ENCODE measurements at regions not wholly inside any gene's neighbourhood (a gene's known extent, or its start where the extent isn't known, plus 50 kb on each side); places are given as distances from the start of the nearest gene placed in this dataset.

DNA sequence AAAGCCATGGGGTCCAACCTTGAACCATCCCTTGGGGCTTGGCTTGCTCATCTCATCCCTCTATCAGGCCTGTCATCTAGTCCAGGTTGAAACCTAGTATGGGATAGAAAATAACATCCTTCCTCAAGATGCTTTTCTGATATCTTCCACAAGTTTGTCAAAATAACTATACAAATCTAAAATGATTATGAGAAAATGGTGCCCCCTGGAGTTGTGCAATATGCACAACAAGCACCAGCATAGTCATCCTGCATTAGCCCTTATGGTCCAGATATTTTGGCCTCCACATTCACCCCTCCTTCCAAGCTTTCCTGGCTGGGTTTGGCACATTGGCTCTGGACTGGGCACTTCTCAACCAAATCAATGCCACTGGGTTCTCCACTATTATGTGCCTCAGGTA is 101.2 kb downstream of the TBX19 start:
- no peak for DNase-seq

DNA sequence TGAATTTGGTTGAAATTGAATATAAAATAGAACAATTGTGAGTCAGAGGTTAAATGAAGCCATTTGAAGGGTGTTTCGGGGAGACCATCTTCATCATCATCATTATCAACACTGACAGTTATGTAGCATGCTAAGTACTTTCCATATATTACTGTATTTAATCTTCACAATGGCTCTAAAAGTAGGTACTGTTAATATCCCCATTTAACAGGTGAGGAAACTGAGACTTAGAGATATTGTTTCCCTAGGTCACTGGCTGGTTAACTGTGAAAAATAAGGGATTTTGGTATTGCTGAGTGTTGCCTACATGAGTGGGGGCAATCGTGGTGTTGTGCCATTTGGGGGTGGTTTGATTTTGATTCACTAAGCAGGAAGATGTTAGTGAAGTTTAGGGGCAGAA is 100.3 kb downstream of the TBX19 start:
- DNase-seq = no peak

DNA sequence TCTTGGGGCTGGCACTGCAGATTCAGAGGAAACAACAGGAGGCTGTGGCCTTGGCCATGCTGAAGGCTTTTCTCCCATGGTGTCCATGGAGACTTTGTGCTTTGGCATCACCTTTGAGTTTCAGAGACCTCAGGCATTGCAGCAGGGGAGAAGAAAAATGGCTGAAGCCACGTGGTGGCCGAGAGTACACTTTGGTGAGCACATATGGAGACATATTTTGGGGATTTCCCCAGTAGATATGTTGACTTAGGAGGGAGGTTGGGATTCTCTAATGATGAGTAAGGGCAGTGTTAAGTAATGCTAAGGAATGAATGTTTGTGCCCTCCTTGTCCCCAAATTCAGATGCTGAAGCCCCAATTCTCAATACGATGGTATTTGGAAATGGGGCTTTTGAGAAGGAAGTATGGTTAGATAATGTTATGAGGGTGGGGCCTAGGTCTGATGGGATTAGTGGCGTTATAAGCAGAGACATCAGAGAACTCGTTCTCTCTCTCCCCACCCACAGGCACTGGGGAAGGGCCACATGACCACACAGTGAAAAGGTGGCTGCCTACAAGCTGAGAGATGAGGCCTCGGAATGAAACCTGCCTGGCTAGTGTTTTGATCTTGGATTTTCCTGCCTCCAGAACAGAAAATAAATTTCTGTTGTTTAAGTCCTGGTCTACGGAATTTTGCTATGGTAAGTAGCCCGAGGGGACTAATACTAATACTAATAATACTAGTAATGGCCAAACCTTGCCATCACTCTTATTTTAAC is 98.6 kb downstream of the TBX19 start:
- DNase-seq = no peak

DNA sequence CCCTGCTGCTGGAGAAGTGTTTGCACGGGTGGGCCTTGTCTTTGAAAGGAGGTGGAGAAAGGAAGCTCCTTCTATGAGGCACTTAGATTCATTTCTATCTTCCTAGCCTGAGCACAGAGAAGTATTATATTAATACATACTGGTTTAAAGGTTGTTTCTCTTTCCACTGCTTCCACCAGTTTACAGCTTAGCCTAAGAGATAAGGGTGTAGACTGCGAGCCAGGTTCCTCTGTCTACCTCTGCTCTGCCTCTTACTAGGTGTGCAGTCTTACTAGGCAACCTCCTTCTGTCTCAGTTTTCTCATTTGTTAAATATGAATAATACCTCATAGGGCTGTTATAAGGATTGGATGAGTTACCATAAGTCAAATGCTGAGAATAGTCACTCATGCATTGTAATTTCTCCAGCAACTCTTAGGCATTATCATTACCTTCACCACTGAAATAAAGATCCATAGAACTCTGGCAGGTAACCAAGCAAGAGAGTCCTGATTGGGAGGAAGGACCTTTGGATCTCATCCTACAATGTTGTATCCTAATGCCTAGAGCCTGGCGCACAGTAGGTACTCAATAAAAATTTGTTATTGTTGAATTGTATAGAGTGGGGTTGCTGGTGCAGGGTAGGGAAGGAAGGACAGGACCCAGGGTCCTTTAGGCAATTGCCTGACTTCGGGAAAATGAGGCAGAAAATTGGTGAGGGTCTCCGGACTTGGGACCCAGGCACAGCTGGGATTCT is 95.1 kb downstream of the TBX19 start:
- no peak for DNase-seq

DNA sequence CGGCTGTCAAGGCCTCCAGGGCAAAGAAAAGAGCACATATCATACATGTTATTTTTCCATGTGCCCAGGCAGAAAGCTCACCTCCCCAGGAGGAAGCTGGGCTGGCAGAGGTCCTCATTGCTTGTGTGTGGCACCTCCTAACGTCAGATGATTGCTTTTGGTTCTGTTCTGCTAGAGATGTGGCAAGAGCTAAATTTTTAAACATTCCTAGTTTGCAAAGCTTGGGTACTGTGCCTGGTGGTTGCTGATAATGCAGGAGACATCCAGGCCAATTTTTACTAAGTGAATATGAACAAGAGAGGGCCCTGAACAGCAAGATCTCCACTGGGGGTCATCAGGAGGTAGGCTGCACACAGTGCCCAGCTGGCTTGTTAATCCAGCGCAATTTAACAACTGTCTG is 93.9 kb downstream of the TBX19 start:
- DNase-seq = no peak

DNA sequence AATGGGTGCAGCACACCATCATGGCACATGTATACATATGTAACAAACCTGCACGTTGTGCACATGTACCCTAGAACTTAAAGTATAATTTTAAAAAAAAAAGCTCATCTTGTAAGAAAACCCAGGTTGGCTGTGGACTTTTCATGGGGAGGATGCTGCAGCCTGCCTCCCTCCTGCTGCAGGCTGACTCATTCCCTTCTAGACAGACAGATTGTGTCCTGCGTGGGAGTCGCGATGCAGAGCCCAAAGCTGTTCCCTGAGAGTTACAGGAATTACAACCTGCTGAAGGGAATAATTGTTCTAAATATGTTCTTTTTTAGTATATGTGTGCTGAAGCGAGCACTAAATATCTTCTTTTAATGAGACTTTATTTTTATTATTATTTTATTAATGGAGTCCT is 93.2 kb downstream of the TBX19 start:
- DNase-seq = no peak

DNA sequence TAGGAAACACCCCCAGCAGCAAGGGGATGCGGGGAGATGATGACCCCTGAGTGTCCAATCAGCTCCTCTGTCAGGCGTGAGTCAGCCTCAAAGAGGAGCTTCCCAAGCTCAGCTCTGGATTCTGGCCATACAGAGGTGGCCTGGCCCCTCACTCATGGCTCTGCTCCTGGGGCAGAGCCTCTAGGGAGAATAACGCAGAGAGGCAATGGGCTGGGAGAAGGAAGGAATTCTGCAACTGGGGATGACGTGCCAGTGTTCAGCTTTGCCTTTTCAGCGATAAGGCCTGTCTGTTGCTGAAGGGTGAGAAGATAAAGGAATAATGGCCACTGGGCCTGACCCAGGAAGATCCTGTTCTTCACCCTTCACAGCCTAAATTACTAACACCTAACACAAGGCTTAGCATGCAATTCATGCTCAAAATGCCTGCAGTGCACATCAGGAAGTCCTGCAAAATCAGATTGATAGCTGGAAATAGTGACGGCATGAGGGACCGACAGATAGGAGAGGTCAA is 92.2 kb downstream of the TBX19 start:
- no peak for DNase-seq

DNA sequence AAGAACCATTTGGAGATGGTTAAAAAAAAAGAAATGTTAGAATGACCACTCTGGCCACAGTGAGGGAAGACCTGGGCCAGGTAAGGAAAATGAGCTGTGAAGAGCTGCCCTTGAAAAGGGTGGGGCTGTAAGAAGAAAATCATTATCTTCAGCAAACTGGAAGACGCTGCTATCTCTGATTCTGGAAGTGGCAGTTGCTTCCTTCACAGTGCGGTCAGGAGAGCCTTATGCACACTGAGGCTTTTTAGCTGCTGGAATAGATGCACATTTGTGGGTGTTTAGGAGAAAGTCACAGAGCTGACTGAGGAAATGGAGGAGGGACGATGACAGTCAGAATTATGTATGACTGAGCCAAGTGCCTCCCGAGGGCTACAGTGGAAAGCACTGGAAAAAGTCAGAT is 91.6 kb downstream of the TBX19 start:
- DNase-seq = no peak

DNA sequence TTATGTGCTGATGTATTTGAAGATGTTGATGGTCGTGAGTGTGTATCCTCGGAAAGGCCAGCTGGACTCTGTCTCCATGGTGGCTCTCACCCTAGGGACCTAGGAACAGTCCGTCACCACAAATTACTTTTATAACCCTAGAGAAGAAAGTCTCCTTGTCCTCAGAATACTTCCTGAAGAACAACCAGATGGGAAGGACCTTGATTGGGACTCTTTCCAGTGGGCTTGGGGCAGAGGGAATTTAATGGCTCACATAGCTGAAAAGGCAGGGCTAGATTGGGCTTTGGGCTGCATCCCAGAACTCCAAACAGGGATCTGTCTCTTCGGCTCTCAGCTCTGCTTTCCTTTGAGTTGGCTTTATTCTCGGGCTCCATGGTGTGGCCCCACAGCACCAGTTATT is 90.8 kb downstream of the TBX19 start:
- DNase-seq = no peak

DNA sequence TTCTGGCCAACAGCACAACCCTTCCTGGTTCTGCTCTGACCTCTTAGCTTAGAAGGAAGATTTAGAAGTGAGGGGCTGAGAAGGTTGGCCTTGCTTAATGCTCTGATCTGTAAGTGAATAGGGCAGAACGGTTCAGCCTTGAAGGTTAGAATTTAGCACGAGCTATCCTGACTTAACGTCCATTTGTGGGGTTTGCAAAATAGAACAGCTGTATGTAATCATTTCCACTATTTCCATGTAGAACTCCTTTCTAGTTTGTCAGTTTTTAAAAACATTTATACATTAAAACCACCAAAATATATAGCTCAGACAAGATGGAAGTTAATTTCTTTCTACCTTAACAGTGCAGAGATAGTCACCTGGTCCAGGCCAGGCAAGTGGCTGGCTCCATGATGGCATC is 89.9 kb downstream of the TBX19 start:
- DNase-seq = no peak

DNA sequence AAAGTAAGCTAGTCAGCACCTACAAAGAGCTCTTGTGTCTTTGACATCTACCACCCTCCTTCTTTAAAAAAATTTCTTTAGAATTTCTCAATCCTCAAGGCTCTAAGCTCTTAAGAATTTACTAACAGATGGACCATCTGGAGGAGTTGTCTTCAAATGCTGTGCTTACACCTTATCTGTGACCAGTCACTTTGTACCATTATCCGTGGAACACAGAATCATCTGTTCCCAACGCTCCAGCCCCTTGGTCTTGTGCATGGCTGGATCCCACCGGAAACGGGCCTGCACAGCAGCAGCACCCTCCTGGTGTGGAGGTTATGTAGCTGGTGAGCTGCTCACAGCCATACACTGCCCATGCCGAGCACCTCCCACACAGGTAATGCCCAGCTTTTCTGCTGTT is 89.0 kb downstream of the TBX19 start:
- DNase-seq = no peak

DNA sequence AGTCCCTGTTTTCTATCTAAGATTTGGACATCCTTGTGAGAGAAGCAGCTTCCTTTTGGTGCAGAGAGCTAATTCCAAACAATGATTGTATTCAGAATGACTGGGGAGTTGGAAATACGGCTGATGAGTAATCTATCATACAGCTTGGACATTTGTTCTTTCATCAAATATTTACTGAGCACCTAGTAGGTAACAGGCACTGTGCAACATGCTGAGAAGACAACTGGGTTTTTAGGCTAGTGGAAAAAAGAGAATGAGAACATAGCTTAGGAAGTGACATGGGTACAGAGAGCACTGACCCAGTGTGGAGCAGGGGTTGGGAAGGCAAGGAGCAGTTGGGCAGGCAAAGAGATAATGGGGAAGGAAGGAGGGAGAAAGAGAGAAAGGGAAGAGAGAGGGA is 87.5 kb downstream of the TBX19 start:
- DNase-seq = no peak

DNA sequence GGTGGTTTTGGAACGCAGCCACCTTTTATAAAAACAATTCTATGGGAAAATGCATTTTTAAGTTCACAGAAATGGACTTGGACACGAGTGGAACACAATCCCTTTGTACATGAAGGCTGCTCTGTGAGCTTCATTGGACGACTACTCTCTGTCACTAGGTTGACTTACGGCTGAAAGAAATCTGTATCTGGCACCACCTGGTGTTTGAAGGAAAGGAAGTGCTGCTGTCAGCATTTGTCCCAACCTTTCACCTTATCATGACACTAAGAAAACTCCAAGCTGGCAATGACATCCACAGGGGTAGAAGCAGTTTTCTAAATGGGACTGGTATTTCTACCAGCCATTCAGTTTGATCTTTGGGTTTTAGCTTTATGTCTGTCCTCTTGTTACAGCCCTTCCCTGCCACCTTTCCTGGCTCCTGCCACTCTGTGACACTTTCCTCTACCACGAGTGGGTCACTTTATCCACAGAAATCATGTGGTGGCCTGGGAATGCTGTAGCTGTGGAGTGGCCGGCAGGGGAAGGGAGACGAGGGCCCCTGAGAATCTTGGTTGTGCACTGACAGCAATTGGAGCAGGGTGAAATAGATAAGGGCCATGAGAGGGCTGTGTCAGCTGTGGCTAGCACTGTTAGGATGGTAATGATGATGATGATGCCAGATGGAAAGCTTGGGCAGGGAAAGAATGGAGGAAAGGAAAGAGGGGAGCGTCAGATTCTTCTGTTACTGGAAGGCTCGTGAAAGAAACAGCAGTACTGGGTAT is 85.2 kb downstream of the TBX19 start:
- DNase-seq = no peak

All from activated CD4-positive, alpha-beta T cell treated with anti-CD3 and anti-CD28 coated beads for 1 hour (primary cell).